ENCODE measurements at regions not wholly inside any gene's neighbourhood (a gene's known extent, or its start where the extent isn't known, plus 50 kb on each side); places are given as distances from the start of the nearest gene placed in this dataset.
"Not testable (repeated sequence)": the region's sequence is repeated elsewhere in the genome, so short reads cannot be mapped to it uniquely, and the experiment has no call there.

DNA sequence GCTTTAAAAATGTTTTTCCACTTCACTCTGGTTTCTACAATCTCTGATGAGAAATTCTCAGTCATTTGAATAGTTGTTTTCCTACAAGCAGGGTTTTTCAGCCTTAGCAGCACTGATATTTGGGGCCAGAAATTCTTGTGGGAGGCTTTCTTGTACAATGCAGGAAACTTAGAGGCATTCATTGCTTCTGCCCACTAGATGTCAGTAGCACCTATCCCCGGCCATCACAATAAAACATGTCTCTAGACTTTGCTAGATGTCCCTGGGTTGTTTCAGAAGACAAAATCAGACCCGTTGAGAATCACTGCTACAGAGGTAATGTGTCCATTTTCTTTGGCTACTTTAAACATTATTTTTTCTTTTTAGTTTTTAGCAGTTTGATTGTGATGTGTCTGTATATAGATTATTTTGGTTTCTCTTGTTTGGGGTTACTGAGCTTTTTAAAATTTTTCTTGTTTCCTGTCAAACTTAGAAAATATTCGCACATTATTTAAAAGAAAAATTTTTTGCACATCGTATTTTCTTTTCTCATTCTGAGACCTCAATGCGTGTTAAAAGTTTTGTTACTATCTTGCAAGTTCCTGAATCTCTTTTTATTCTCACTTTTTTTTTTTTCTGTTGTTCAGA is 60.8 kb upstream of the CCDC179 start:
- FAIRE-seq (no peak), DNase-seq (ENCODE audit: insufficient read length, low spot score) (peak; percentile 37)

DNA sequence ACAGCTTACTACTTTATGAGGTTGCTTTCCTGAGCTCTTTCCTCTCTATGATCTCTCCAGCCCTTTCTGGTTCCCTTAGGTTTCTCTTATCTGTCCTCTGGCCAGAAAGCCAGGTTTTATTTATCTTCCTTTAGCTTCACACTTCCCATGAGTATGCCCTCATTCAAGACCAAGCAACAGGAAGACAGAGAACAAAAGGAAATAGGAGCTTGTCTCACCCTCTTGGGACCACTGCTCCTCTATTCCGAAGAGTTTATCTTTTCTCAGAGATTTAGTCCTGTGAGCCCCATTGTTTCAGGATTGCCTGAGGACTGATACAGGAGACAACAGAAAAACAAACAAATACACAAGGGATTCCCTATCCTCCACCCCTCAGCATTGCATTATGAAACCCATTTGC is 62.4 kb upstream of the CCDC179 start:
- DNase-seq (ENCODE audit: insufficient read length, low spot score) (no peak), FAIRE-seq (no peak)

DNA sequence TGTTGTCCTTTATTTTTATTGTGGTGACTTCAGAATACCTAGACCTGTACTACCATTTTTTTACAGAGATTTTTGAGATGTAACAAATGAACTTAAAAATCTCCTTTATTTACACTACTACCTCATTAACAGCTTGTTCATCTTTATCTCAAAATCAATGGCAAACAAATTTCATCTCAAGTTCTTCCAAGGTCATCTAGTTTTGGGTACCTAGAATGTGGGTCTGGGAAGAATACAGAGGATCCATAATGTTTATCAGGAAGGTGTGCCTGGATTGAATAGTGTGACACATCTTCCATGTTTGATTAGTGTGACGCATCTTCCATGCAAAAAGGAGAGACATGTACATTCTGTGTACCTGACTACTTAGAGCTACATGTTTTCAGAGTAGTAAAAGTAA is 63.3 kb upstream of the CCDC179 start:
- no peak for FAIRE-seq

DNA sequence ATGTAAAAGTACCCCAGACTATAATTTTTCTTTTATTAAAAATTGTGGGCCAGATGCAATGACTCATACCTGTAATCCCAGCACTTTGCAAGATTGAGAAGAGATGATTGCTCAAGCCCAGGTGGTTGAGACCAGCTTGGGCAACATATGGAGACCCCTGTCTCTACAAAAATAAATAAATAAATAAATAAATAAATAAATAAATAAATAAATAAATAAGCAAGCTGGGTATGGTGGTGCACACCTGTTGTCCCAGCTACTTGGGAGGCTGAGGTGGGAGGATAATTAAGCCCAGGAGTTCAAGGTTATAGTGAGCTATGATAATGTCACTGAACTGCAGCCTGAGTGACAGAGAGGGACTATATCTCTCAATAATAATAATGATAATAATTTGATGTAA is 66.1 kb upstream of the CCDC179 start:
- DNase-seq (ENCODE audit: insufficient read length, low spot score) (no peak), FAIRE-seq (no peak)

More for the DNA sequence above, 63.3 kb upstream of the CCDC179 start:
- DNase-seq (ENCODE audit: insufficient read length, low spot score) = no peak

DNA sequence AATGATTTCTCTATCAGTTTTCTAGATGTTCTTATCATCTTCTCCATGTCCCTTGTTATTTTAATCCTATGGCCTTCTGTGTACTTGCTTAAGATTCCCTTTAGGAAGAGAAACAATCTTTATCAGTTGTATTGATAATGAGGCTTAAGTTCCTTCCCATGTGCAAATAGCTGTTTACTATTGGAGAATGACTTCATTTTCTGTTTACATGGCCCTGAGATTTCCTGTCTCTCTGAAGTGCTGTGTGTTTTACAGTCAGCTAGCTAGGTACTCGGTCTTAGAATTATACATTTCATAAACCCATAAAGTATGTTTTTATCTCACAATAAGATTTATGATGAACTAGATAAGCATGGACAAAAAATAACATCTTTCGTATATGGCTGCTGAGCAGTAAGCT is 67.5 kb upstream of the CCDC179 start:
- FAIRE-seq (no peak), DNase-seq (ENCODE audit: insufficient read length, low spot score) (no peak)

DNA sequence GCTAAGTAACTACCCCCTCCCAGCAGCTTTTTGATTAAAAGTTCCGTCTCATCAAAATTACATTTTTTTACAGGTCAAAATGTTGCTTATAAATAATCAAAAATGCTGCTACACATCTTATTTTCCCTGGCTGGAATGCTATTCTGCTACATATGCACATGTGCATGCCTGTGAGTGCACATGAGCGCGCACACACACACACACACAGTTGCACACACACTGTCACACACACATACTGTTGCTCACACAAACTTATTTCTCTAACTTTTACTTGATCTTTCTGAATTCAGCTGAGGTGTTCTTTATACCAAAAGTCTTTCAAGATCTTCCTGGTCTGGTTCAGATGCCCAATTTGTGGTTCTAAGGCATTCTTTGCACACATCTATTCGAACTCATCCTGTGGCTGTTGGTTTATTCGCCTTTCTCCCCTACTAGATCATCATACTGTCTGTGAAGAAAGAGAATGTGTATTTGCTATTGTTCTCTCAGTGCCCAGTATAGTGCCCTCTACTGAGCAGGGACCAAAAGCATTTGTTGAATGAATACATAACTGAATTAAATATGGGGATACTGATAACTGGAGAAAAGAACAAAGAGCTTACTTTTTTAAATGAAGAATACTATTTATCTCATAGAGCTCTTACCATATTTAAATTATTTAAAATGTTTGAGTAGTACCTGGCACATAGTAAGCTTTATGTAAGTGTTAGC is 68.1 kb upstream of the CCDC179 start:
- FAIRE-seq (no peak), DNase-seq (ENCODE audit: insufficient read length, low spot score) (no peak)

DNA sequence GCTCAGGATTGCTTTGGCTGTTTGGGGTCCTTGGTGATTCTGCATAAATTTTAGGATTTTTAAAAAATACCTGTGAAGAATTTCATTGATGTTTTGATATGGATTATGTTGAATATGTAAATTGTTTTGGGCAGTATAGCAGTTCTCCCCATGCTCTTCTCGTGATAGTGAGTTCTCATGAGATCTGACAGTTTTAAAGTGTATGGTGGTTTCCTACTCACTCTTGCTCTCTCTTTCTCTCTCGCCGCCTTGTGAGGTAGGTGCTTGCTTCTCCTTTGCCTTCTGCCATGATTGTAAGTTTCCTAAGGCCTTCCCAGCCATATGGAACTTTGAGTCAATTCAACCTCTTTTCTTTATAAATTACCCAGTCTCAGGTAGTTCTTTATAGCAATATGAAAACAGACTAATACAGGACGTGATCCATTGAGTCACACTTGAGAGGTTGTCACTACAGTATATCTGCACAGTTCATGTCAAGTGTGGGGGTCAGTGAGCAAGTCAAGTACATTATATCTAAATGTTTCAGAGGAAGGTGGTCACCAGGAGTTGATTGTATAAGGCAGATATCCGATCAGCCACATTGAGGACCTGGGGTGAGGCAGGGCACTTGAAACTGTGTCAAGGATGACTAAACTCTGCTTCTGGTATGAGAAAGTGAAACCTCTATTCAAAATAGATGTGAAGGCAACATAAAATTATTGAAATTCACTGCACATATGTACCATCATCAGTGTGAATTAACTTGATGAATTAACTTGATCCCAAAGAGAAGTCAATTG is 70.7 kb upstream of the CCDC179 start:
- DNase-seq (ENCODE audit: insufficient read length, low spot score) (no peak), FAIRE-seq (no peak)

DNA sequence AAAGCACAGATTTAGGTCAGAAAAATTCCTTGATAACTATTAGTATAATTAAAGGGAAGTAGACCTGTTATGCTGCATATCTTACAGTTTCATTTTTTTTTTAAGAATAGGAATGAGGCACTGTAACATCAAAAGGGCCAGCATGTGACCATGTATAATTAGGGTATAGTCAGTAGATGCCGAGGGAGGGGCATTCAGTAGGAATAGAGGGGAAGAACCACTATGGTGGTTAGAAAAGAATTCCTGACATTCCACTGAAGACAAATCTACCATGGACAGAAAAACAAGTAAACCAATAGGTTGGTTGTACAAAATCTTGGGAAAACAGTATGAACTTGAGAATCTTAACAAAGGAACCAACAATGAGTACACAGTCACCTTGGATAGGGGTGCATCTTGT is 78.4 kb upstream of the CCDC179 start:
- no peak for FAIRE-seq
- DNase-seq (ENCODE audit: insufficient read length, low spot score) = no peak

DNA sequence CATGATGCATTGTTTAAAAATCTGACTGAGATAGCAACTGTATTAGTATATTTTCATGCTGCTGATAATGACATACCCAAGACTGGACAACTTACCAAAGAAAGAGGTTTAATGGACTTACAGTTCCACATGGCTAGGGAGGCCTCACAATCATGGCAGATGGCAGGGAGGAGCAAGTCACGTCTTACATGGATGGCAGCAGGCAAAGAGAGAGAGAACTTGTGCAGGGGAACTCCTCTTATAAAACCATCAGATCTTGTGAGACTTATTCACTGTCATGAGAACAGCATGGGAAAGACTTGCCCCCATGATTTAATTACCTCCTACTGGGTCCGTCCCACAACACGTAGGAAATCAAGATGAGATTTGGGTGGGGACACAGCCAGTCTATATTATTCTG is 81.3 kb upstream of the CCDC179 start:
- not testable (repeated sequence) for DNase-seq (ENCODE audit: insufficient read length, low spot score); FAIRE-seq

DNA sequence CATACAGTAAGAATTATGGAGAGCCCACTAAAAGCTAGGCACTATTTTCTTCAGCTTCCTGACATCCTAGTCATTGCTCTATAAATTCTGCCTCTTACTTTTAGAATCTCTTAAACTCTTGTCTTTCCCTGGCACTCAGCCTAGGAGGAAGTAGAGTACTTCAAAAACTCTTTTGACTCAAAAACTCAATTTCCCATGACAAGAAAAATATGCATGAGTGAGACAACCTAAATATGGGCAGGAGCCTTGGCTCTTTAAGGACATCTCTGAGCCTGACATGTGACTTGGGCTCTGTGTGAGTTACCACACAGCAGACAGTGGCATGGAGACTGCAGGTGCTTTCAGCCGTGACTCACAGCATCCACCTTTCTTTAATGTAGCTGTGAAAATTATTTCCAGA is 97.5 kb upstream of the CCDC179 start:
- no peak for FAIRE-seq
- no peak for DNase-seq (ENCODE audit: insufficient read length, low spot score)

DNA sequence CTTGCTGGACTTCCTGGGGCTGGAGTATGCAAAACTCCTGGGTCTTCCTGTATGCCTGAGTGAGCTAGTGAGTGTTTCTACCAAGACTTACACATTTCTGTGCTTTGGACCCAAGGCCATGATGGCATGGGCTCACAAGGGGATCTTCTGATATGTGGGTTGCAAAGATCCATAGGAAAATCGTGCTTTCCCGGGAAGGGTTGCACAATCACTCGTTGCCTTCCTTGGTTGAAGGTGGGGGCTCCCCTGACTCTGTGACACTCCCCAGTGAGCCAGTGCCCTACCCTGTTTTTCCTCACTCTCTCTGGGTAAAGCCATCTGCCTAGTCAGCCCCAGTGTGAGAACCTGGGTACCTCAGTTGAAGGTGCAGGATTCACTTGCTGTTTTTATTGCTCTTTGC is 114.0 kb upstream of the CCDC179 start:
- no peak for DNase-seq (ENCODE audit: insufficient read length, low spot score)
- no peak for FAIRE-seq

DNA sequence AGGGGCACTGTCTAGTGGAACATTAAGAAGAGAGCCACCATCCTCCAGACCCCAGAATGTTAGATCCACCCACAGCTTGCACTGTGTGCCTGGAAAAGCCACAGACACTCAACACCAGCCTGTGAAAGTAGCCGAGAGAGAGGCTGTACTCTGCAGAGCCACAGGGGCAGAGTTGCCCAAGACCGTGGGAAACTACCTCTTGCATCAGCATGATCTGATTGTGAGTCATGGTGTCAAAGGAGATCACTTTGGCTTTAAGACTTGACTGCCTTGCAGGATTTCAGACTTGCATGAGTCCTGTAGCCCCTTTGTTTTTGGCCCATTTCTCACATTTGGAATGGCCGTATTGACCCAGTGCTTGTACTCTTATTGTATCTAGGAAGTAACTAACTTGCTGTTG is 115.9 kb upstream of the CCDC179 start:
- DNase-seq (ENCODE audit: insufficient read length, low spot score) (no peak), FAIRE-seq (no peak)

DNA sequence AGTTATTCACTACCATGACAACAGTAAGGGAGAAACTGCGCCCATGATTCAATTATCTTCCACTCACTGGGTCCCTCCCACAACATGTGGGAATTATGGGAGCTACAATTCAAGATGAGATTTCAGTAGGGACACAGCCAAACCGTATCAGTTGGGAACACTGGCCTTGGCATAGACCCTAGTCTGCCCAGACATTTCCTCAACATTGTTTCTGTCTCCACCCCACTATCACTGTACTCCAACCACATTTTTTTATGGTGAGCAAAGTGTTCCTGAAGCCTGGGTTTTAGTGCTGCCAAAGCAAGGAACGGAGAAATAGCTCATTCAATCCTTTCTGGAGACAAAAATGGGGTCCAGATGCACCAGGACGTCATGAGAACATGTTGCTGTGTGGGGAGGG is 122.6 kb upstream of the CCDC179 start:
- FAIRE-seq (no peak), DNase-seq (ENCODE audit: insufficient read length, low spot score) (no peak)

DNA sequence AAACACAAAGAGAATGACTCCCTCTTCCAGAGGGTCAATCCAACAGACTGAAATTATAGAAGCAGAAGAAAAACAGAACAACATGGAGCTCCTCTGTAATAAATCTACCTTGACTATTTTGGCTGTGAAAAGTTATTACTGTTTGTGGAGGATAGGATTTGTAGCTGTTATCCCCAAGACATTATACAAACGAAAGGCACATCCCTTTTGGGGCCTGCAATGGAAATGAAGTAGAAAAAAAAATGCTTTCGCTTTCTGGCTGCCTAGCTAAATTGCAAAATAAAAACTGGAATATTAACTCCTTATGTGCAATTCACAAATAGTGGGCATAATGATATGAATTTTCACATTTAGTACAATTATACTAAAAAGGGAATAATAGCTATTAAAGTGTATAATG is 123.8 kb upstream of the CCDC179 start:
- DNase-seq (ENCODE audit: insufficient read length, low spot score) (no peak), FAIRE-seq (no peak)

DNA sequence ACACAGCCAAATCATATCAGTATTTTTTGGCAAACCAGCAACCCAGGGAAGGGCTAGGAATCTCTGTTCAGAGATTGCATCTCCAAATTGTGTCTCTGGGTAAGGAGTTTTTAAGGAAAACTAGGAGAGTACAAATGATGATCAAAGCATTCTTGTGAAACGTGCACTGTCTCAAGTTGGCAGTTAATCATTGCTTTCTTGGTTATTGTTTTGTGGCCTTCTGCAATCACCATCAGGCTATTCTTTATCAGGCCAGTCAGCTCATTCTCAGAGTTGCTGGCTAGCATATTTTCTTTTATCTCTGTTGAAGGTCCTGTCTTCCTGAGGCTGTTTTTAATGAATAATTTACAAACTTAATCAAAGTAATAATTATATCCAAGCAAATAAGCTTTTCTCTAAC is 129.1 kb upstream of the CCDC179 start:
- DNase-seq (ENCODE audit: insufficient read length, low spot score) (no peak), FAIRE-seq (no peak)

DNA sequence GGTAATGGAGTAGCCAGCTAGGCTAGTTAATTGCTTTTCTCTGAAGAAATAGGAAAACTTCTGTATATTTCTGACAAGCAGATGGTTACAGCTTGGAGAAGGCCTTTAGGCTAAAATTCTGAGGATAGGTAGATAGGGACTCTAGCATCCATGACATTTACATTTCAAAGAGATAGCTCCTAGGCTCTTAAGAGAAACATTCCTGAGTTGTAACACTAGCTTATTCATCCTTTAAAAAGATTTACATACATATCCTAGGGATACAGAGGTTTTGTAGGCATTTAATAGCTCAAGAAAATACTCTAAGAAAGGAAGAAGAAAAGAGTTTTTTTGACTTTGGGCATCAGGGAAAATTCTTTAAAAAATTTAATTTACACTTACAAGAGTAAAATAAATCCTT is 130.9 kb upstream of the CCDC179 start:
- DNase-seq (ENCODE audit: insufficient read length, low spot score) (no peak), FAIRE-seq (no peak)

DNA sequence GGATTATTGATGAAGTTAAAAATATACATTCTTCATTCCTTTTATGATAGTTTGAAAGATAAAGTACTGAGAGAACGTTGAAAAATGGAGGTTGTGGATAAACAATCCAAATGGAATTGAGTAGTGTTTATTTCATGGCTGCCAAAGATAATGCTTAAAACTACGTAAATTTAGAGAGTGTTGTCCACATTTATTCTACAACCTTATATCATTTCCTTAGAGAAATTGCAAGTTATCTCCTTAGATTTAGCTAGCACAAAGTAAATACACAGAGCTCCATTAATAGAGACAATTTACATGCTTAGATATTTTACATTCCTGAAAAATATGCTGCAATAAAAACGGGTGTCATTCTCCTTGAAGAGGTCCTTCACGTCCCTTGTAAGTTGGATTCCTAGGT is 146.5 kb upstream of the CCDC179 start:
- DNase-seq (ENCODE audit: insufficient read length, low spot score) = no peak
- FAIRE-seq = no peak

DNA sequence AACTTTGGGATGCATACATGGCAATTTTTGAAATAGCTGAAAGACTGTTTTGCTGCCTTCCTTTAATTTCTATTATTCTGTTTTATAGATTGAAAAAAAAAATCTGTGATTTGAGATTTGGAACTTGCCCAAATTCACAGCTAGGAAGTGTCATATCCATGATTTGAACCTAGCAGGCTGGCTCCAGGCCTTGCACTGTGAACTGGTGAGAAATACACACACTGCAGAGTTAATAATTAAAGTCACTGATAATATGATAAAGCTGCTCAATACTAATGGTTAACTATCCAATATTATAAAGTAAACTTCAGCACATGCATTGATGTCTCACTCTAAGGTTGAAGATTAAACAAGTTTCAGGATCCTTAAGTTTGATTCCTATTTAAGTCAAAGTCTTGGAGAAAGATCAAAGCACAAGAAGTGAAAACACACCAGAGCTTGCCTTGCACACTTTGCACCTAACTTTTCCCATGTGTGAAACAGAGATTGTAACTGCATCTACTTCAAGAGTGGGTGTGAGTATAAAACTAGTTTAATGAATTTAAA is 150.6 kb upstream of the CCDC179 start:
- FAIRE-seq = no peak

DNA sequence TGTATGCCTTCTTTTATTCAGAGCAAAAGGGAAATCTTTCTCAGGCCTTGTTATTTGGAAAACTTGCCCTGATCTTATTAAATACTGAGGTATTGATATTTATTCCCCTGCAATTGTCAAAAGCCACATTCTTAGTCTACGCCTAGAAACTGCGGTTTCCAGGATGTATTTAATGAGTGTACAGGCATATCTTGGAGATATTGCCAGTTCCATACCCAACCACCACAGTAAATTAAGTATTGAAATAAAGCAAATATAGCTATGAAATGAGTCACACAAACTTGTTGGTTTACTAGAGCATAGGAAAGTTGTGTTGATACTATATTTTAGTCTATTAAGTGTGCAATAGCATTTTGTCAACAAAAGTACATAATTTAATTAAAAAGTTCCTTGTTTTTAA is 152.7 kb upstream of the CCDC179 start:
- FAIRE-seq (no peak), DNase-seq (ENCODE audit: insufficient read length, low spot score) (no peak)

More for the DNA sequence above, 150.6 kb upstream of the CCDC179 start:
- no peak for DNase-seq (ENCODE audit: insufficient read length, low spot score)

DNA sequence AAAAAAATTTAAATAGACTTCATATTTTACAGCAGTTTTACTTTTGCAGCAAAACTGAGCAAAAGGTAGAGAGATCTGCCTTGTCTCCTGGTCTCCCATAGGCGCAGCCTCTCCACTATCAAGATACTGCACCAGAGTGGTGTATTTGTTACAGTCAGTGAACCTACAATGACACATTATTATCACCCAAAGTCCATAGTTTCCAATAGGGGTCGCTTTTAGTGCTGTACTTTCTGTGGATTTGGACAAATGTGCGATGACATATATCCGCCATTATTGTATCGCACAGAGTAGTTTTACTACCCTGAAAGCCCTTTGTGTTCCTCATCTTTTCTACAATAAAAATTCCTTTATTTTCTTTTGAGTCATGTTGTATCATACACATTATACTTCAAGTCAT is 153.2 kb upstream of the CCDC179 start:
- DNase-seq (ENCODE audit: insufficient read length, low spot score) (no peak), FAIRE-seq (no peak)

DNA sequence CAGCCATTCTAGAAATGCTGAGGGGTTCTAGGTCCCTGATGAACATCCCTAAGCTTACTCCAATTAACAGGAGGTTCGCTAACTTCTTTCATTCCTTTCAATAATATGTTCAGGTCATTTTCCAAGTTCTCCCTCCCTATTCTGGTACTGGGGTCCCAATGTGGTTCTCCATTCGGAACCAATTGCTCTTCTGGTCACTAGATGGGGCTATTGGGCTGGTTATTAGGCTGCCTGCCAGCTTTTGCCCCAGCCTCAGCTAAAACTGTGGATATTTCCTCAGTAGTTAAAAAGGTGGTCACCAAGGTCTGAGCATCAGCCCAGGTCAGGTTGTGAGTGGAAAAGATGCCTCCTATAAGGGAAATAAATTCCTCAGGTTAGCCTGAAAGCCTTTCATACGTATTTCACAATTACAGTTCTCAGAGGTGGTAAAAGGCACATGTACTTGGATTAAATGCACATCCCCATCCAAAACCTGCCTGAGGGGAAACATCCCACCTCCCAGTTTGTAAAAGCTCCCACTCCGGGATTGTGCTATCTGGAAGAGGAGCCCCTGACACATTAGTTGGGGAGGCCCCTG is 161.1 kb upstream of the CCDC179 start:
- no peak for FAIRE-seq
- DNase-seq (ENCODE audit: insufficient read length, low spot score) = peak; percentile 45
